ENCODE measurements at regions not wholly inside any gene's neighbourhood (a gene's known extent, or its start where the extent isn't known, plus 50 kb on each side); places are given as distances from the start of the nearest gene placed in this dataset.

DNA sequence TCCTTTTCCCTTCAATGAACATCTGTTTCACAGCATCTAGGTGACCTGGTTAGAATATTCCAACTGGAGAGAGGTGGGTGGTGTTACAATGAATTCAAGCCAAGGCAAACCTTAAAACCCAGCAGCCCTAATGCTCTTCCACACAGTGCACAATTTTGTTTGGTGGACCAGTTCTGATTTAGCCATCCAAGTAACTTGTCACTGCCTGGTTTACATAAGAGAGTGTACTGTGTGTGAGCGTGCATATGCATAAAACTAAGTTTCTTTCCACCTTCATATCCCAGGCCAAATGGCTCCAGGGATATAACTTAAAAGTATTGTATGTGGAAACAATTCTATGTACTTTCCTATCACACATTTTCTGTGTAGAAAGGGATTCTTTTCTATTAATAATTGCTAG is 200.4 kb upstream of the FAR2 start:
- no peak for DNase-seq

GRCh38 chr12:28949184-28949583 is 199.9 kb upstream of the FAR2 start:
- no peak for DNase-seq

DNA sequence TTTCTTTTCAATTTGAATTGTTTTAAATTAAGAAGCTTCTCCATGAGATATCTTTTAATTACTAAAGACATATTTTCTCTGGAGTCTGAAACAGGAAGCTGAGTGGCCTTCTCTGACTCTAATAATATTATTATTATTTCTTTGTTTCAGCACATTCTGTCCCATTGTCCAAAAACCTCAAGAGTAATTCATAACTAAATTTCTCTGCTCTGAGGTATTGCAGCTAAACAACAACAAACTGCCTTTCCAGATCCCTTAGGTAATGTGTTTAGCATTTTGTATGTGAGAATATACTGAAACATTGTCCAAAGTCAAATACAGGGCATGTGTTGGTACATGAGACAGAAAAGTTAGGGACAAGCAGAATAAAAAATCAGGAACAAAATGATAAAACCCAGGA is 199.0 kb upstream of the FAR2 start:
- no peak for DNase-seq

- no peak for DNase-seq
These were observed 197.1 kb upstream of the FAR2 start for GRCh38 chr12:28951935-28952334.

DNA sequence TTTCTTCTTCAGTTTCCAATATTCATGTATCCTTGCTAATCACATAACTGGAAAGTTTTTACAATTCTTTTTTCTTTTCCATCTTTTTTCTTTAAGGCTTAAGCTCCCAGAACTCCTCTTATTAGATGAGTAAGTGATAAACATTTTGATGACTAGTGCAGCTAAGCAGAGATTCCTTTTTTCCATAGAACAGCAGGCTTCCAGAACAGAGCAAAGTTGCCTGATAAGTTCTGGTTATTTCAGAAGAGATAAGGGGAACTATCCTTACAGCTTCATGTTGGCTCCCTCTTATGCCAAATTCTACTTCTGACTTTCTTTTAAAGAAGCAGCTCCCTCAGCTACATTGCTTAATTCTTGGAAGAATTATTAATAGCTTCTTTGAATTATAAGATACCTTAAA is 194.7 kb upstream of the FAR2 start:
- no peak for DNase-seq

- no peak for DNase-seq
These were observed 193.6 kb upstream of the FAR2 start for GRCh38 chr12:28955491-28955890.

DNA sequence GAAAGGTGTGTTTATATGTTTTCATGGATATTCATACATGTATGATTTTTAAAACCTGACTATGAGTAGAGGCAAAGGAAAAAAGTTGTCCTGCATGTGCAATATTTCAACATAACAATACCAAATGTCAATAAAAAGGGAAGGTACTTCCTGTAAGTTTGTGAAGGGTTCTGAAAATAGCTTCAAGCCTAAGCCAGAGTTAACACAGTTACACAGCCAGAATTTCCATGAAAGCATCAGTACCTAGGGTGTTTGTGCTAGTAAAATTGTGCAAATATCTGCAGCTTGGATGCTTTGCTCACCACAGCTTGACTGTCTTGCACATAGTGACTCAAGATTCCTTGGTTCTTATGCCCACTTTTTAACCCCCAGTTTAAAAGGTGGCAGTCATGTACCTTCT is 193.1 kb upstream of the FAR2 start:
- DNase-seq: no peak

GRCh38 chr12:28958553-28959195 is 190.4 kb upstream of the FAR2 start:
- DNase-seq: no peak

- DNase-seq: no peak
These were observed 187.1 kb upstream of the FAR2 start for GRCh38 chr12:28961948-28962384.

- DNase-seq: no peak
These were observed 185.5 kb upstream of the FAR2 start for GRCh38 chr12:28963554-28963953.

DNA sequence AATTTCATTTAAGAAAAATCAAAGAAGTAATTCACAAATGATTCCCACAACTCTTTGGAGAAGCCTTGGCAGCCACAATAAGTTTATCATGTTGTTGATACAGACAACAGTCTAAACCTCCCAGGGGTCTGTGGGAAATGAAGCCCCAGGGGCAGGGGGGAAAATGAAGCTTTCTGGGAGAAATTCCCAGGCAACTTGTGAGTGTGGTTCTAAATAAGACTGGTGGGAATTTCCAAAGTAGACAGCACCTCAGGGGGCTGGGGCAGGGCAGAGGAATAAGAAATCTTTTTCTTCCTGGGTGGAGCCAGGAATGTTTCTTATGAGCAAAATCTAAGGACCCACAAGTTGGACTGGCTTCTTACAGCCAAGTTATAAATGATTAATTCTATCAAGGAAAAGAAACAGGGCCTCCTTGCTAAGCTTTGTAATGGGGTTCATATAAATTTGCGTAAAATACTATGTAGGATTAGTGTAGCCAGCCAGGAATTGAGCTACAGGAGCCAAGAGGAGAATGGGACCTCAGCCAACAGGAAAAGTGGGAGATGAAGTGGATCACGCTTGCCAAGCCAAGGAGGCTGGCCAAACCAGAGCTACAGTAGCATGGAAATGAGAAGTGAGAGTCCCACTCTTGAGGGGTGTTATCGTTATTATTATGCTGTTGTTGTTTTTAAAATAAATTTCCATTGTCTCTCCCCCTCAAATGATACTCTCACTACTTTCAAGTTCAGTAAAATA is 182.9 kb upstream of the FAR2 start:
- no peak for DNase-seq

DNA sequence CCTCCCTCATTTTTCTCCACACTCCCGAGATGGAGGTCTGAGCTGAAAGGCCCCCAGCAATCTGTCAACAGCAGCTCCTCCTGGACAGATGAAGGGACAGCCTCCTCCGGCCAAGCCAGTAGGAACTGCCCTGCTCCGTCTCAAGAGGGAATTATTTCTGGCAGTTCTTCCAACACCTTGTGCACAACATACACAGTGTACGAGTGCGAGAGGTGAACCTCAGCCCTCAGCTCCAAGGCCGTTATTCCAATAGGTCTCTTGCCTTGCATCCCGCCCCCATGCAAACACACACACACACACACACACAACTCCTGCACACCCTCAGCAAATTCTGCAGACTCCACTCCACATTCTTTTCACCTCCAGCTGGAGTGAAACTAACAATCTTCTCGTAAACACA is 181.7 kb upstream of the FAR2 start:
- no peak for DNase-seq

GRCh38 chr12:28973491-28973890 is 175.6 kb upstream of the FAR2 start:
- no peak for DNase-seq

DNA sequence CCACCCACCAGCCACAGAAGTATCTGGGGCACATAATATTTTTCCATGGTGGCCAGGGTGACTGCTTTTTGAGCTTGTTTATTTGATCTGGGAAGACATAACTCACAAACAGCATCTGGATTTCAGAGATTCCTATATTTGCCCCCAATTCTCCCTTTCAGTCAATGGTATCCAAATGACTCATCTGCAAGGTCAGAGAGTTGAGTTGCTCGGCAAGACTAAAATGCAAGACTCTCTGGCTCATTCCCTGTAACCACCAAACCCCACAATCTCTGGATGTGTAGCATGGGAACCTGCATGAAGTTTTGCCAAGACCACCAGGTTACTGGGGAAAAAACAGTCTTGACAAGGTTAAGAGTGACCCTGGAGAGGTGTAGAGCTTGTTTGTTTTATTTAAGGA is 174.9 kb upstream of the FAR2 start:
- no peak for DNase-seq

DNA sequence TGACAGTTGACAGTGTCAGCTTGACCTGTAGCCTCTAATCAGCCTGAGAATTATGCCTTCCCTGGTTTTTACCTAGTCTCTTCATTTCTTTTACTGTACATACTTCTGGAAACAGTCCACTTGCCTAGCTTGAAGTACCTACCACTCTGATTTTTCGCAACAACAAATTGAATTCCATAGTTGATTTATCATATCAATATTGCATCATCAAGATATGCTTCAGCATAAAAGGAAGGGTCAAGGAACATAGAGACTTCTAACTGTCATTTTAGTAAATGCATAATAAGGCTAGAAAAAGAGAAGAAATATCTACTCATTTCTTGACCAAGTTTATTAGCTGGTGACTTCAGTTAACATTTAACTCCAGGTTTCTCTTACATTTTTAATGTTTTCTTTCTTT is 174.2 kb upstream of the FAR2 start:
- DNase-seq: no peak

GRCh38 chr12:28975564-28976340 is 173.3 kb upstream of the FAR2 start:
- DNase-seq: no peak

- DNase-seq: no peak
These were observed 168.6 kb upstream of the FAR2 start for GRCh38 chr12:28980436-28980835.

DNA sequence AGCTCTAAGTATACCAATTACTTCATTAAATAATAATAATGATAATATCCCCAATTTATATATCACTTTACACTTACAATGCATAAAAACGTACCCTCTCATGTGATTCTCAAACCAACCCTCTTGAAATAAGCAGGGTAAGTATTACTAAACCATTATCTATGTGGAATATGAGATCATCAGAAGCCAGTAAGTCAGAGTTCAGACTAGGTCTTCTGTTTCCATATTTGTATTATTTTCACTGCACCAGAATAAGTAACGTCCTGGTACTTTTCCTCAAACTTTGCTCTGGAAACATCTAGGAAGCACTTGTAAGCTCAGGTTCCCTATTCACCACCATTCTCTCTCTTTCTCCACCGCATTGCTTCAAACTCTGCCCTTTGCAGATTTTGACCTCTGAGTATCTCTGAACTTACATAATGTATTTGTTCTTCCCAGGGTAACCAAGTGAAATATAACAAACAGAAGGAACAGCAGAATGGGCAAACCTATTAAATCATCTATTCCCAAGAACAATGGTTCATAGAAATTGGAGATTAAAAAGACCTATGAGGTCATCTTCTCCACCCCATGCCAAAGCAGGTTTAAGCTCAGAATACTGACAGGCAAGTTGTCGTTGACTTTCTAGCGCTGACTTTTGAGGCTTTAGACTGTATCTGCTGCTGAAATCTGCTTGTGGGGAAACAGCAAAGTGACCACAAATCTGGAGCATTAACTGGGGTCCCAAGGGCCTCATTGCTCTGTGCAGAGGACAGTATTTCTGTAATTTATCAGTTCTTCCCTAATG is 161.3 kb upstream of the FAR2 start:
- DNase-seq: no peak

DNA sequence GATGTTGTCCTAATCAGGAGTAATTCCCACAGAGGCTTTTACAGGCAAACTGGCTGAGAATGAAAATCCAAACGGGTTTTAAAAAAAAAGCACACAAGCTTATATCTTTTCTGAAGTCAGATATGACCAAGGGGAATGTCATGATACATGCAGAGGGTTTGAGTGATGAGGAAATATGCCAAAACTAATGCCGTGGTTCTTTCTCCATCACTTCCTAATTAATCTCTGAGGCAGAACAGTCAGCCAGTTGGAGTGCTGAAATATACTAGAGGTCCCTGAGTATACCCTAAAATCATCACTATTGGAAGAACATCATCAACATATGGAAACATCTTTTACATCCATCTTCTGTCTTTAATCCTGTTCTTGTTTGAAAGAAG is 160.8 kb upstream of the FAR2 start:
- no peak for DNase-seq

DNA sequence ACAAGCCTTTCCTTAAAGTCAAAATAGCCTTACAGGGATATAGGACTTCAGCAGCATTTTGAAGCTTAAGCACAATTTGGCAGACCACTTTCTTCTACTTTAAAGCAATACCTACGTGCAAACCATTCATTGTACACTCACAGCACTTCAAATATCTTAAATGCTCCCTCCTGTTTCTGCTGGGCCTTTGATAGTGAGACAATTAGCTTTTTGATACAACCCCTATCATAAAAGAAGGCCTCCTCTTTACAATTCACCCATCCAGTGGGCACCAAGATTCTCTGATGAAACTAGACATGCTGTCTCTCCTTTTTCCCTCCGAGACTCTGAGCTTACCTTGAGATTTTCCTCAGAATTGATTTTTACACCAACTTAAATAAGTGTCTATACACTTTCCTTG is 157.5 kb upstream of the FAR2 start:
- no peak for DNase-seq

DNA sequence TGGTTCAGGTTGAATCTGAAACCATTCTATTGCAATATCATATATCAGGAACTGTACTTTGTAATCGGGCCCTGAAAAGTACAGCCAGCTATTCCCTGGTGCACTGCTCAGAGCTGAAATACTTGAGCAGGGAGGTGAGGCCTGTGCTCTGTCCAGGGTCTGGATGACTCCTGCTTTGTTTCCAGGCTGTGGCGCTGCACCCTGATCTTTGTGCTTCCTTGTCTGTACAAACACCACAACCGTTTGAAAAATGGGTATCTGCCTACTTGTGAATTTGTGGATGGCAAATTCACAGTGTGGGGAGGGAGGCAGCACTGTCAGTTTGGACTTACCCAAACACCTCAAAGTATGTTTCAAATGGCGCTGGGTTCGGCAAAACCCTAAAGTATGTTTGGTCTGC is 155.4 kb upstream of the FAR2 start:
- DNase-seq: no peak

DNA sequence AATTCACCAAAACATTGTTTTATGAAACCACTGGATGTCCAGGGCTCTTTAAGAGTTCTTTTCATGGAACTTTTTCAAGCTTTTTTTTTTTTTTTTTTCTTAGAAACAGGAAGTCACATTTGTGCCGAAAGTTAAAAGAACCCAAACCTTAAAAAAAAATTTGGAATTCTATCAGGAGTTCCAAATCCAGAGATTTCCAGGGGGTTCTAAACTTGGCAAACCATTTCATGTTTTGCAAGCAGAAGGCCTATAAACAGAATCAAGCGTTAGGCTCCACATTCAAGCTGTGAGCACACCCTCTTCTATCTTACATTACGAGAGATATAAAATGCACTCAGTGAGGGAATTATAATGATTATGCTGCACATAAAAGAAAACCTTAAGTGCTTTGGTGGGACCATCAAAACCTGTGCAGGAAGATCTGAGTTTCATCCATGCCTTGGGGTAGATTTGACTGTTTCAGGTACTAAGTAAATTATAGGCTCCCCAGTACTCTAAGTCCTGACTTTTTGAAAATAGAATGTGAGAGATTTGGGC is 154.8 kb upstream of the FAR2 start:
- no peak for DNase-seq

- DNase-seq: no peak
These were observed 152.4 kb upstream of the FAR2 start for GRCh38 chr12:28996688-28997087.

Measured in CD4-positive, alpha-beta T cell treated with Interleukin-21 for 1 hour (primary cell).